Hematopoietic multipotent progenitor cell treated with erythropoietin and hydrocortisone succinate and interleukin-3 and kit ligand, for 6 days (in vitro differentiated cells): ENCODE measurements at regions not wholly inside any gene's neighbourhood (a gene's known extent, or its start where the extent isn't known, plus 50 kb on each side); places are given as distances from the start of the nearest gene placed in this dataset.
A peak's percentile ranks its signal among the peaks of the same experiment; 100 is the strongest.

Source experiments
- DNase-seq: peaks from one replicate; pipeline ENCODE4 v3.0.0-alpha.2; 2015

- no peak for DNase-seq
Observed at GRCh38 chr10:131844529-131845084, 56.2 kb upstream of the PPP2R2D start.

- no peak for DNase-seq
Observed at GRCh38 chr10:131845505-131846239, 55.1 kb upstream of the PPP2R2D start.

GRCh38 chr10:131846240-131847101, 54.3 kb upstream of the PPP2R2D start:
- DNase-seq = no peak

GRCh38 chr10:131847241-131847783, 53.5 kb upstream of the PPP2R2D start:
- DNase-seq = no peak

GRCh38 chr10:131848296-131848695, 52.5 kb upstream of the PPP2R2D start:
- no peak for DNase-seq

GRCh38 chr10:131848741-131849590, 51.8 kb upstream of the PPP2R2D start:
- DNase-seq = no peak

GRCh38 chr10:131849591-131850382, 51.0 kb upstream of the PPP2R2D start:
- DNase-seq = no peak

GRCh38 chr10:131850383-131850870, 50.4 kb upstream of the PPP2R2D start:
- DNase-seq = peak; percentile 18
